C4-2B (cell line): ENCODE measurements at regions not wholly inside any gene's neighbourhood (a gene's known extent, or its start where the extent isn't known, plus 50 kb on each side); places are given as distances from the start of the nearest gene placed in this dataset.

Experiments used
- H3K27ac ChIP-seq: fragments of 450-650 bp; 2 replicates; pipeline ENCODE4 v1.5.1; 2017
- ZFX ChIP-seq: fragments of 450-650 bp; IDR thresholded peaks from 2 replicates; pipeline ENCODE4 v1.6.1; 2017
- TF ChIP-seq, protein P1 (sequence below): fragments of 450-650 bp; conservative IDR thresholded peaks from 2 replicates; pipeline ENCODE4 v1.5.1; 2017; ENCODE audit warnings: mild to moderate bottlenecking

DNA sequence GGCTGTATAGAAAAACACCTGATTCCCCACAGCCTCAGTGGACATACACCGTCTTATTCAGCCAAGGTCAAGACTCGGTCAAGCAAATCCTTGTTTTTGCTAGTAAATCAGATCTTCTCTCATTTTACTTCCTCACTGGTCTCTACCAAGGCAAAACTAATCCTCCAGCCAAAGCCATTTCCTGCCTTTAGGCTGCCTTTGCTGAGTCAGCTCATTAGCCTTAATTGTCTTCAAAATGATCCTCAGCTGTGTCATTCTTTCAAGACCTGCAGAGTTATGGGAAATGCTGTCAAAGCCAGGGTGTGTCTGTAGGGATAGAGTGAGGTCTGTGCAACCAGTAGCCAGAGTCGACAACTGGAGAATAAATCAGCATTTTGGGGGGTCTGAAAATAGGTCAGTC, 107.2 kb upstream of the FAM180A start:
- TF ChIP-seq, protein P1, sequence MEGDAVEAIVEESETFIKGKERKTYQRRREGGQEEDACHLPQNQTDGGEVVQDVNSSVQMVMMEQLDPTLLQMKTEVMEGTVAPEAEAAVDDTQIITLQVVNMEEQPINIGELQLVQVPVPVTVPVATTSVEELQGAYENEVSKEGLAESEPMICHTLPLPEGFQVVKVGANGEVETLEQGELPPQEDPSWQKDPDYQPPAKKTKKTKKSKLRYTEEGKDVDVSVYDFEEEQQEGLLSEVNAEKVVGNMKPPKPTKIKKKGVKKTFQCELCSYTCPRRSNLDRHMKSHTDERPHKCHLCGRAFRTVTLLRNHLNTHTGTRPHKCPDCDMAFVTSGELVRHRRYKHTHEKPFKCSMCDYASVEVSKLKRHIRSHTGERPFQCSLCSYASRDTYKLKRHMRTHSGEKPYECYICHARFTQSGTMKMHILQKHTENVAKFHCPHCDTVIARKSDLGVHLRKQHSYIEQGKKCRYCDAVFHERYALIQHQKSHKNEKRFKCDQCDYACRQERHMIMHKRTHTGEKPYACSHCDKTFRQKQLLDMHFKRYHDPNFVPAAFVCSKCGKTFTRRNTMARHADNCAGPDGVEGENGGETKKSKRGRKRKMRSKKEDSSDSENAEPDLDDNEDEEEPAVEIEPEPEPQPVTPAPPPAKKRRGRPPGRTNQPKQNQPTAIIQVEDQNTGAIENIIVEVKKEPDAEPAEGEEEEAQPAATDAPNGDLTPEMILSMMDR = no peak
- TF ChIP-seq ZFX = no peak
- no peak overlapping the region for H3K27ac ChIP-seq

DNA sequence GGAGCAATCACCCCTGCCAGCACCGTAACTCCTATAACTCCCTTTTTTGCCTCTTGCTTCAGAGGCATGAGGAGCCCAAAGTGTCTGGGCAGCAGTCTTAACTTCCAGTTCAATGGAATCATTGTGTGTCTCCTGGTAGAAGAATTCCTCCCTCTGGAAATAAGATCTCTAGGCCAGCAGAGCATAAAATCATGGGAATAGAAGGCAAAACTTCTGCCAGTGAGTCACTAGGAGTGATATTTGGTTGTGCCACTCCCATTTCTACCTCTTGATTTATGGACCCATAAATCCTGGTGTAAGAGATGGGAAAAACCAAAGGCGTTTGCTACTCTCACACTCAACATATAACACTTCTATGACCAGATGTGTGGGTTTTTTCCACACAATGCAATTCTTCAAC, 104.9 kb upstream of the FAM180A start:
- H3K27ac ChIP-seq = no peak overlapping the region
- TF ChIP-seq, protein P1 = no peak
- TF ChIP-seq ZFX = no peak

DNA sequence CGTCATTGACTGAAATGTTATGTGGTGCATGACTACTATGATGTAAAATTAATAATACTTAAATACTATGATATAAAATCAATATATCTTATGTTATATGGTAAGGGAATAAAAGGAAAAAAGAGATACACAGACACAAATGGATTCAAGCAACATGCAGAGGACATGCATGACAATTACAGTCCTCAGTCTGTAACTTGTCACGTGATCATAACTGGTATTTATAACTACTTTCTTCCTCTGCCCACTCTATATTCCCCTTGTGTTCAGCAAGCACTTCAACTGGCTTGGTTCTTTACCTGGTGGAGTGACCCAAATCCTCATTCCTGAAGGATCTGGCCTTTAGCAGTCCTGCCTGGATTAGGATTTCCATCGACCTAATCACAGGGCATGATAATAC, 104.4 kb upstream of the FAM180A start:
- TF ChIP-seq ZFX = no peak
- no peak overlapping the region for H3K27ac ChIP-seq

DNA sequence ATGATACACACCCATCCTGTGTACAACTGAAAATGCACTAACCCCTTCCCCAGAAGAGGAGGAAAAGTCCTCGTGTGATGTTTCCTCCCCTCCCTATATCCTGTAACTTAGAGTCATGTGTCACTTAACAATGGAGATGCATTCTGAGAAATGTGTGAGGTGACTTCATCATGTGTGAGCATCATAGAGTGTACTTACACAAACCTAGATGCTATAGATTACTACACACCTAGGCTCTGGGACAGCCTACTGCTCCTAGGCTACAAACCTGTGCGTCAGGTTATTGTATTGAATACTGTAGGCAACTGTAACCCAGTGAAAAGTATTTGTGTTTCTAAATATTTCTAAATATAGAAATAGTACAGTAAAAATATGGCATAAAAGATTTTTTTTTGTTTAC, 98.6 kb upstream of the FAM180A start:
- TF ChIP-seq ZFX = no peak
- TF ChIP-seq, protein P1 = no peak
- no peak overlapping the region for H3K27ac ChIP-seq

DNA sequence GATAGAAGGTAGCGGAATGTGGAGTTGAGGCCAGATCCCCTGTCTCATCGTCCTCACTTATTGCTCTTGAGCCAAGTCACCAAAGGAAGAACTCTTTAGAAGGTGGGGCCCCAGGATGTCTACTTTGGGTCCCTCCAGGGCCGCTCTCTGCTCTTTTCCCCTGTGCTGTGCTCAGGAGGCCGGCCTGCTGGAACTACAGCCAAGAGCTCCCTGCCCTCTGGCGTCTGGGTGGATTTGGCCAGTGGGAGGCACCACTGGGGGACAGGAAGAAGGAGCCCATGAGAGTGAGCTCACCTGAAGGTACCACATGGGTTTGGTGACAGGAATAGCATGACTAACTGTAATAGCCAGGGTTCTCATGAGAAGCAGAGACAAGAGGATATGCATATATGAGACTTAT, 97.7 kb upstream of the FAM180A start:
- TF ChIP-seq, protein P1 = no peak
- TF ChIP-seq ZFX = no peak
- H3K27ac ChIP-seq = no peak overlapping the region

DNA sequence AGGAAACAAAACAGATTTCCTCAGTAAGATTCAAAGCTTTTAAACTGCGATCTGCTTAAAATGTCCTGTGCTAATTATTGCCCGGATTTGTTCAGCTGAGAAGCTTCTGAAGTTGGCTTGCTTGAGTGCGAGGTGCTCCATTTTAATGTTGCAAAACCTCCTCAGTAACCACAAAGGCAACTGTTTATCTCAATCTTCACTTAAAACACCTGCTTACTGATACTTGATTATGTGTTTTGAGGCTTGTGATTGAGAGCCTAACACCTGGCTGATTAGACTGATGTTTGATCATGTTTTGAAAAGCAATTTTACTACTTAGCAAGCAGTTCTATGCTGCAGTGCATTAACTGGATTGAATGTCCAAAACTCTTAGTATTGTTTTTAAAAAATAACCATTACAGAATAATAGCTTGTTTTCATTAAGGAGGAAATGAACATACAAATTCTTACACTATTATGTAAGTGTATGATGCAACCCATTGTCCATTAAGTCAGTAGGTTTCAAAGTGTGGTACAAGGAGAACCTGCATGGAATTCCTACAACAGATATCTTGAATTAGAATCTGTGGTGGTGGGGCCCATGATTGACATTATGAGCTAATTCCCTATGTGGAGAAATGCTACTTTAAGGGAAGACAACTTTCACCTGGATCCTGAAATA, 96.9 kb upstream of the FAM180A start:
- TF ChIP-seq, protein P1 = no peak
- no peak for TF ChIP-seq ZFX
- H3K27ac ChIP-seq = no peak overlapping the region

DNA sequence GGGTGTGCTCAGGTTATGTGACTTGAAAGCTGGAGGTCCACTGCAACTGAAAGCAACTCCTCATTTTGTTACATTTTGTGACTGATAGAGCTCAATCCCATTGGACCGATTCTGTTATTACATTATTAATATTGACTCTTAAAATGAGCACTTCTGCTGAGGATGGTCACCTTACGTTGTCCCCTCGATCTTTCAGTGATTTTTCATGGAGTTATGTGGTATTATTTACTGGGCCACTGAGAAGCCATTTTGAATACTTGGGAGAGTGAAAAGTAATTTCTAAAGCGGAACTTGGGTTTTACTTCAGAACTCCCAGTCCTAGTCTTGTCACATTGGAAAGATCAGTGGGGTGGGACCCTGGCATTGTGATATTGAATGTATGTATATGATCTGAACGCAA, 96.3 kb upstream of the FAM180A start:
- H3K27ac ChIP-seq = no peak overlapping the region

More for the DNA sequence above, 96.3 kb upstream of the FAM180A start:
- TF ChIP-seq ZFX = no peak
- TF ChIP-seq, protein P1 = no peak
